ENCODE measurements at regions not wholly inside any gene's neighbourhood (a gene's known extent, or its start where the extent isn't known, plus 50 kb on each side); places are given as distances from the start of the nearest gene placed in this dataset.

DNA sequence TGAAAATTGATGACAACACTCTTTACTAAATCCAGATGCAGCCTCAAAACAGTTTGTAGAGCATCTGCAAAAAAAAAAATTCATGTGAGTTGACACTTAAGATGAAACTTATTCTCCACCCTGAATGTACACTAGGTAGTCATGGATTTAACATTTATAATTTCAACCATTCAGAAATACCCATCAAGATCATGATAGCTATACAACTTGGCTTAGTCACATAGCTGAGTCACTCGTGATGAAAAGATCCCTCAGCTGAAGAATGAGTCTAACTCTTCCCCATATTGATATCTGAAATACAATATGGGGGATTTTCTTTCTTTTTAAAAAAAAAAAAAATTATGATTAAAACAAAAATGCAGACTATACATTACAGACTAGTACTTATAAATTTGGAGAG is 104.8 kb upstream of the PLEKHG7 start:
- H3K4me1 ChIP-seq = peaks cover 0 to 10% (median 0%) of the 10 kb centered on the region in 4 donors
- intact Hi-C loops (cut with DNase I) = no loop called here
- DNase-seq (no peak), ATAC-seq (no peak)
- no peak for TF ChIP-seq POLR2A (IDR thresholded peaks at IDR 0.05)
- no peak for TF ChIP-seq CTCF (IDR thresholded peaks at IDR 0.05)
- H3K27ac ChIP-seq = no peak overlapping the region
- no peaks in the 10 kb centered on the region for H3K36me3 ChIP-seq
- WGBS (ENCODE audit: insufficient coverage, low coverage, low lambda C conversion rate, missing lambda C conversion rate) = 20% methylated on average over 1 of the region's 1 CpG
- no peak overlapping the region for H3K4me3 ChIP-seq
- no peaks in the 10 kb centered on the region for H3K9me3 ChIP-seq
- H3K27me3 ChIP-seq = no peaks in the 10 kb centered on the region

DNA sequence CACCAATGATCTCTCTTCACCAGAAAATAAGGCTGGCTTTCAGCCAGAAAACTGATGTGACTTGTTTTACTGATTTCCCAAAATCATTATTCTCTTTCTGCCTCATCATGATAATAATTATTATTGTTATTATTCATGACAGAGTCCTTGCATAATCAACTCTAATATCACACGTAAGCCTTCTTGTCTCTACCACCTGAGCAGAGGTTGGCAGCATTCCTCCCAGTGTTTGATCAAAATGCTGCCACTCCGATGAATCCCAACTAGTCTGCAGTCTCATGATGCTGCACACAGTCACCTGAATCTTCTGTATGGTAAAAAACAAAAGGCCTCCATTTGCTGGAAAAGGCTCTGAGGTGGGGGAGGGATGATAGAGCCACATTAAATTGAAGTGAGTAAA is 105.7 kb upstream of the PLEKHG7 start:
- ATAC-seq (no peak), DNase-seq (no peak)
- TF ChIP-seq POLR2A (IDR thresholded peaks at IDR 0.05) = no peak
- no peak for TF ChIP-seq CTCF (IDR thresholded peaks at IDR 0.05)
- Histone ChIP-seq H3K4me3 (no peak overlapping the region), H3K36me3 (no peaks in the 10 kb centered on the region), H3K27me3 (no peaks in the 10 kb centered on the region), H3K27ac (no peak overlapping the region), H3K9me3 (no peaks in the 10 kb centered on the region), H3K4me1 (peaks cover 0 to 10% (median 0%) of the 10 kb centered on the region in 4 donors)
- intact Hi-C loops (cut with DNase I) = no loop called here
- 50% methylated on average over 2 of the region's 2 CpGs for WGBS (ENCODE audit: insufficient coverage, low coverage, low lambda C conversion rate, missing lambda C conversion rate)

DNA sequence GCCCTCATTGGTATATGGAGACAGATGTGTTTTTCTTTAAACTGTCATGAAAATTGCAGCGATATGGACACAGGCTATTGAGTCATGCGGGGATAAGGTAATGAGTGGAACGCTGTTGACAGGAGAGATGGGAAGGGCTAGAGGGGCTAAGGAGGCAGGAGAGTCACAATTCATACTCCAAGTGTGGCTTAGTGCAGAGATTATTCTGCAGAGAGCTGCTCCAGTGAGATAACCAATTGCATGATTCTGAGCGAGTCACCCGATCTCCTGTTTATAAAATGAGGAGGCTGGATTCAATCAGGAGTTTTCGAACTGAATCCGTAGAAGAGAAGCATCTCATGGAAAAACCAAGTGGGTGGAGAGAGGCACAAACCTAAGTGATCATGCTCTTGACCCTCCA is 106.4 kb upstream of the PLEKHG7 start:
- Histone ChIP-seq H3K27me3 (no peaks in the 10 kb centered on the region), H3K9me3 (no peaks in the 10 kb centered on the region)
- WGBS (ENCODE audit: insufficient coverage, low coverage, low lambda C conversion rate, missing lambda C conversion rate) = 69% methylated on average over 7 of the region's 7 CpGs

DNA sequence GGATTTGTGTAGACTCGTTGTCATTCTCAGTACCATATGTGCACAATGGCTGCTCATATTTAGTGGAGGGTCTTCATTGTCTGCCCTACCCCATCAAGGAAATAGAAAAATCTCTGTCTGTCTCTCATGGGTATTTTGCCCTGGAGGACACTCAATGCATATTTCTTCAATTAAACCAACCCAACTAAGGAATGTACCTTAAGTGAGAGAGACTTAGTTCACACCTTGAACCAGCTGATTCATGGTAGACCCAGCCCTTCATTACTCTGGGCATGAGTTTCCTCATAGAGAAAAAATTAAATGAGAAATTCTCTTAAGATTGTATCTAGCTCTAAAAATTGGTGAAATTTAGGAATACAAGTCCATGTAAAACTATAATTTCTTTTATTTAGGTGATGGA is 107.1 kb upstream of the PLEKHG7 start:
- Histone ChIP-seq H3K4me3 (no peak overlapping the region), H3K27me3 (no peaks in the 10 kb centered on the region), H3K27ac (no peak overlapping the region), H3K36me3 (no peaks in the 10 kb centered on the region), H3K4me1 (peaks cover 0 to 10% (median 0%) of the 10 kb centered on the region in 4 donors), H3K9me3 (no peaks in the 10 kb centered on the region)
- DNase-seq (no peak), ATAC-seq (no peak)
- intact Hi-C loops (cut with DNase I) = no loop called here
- 80% methylated on average over 1 of the region's 1 CpG for WGBS (ENCODE audit: insufficient coverage, low coverage, low lambda C conversion rate, missing lambda C conversion rate)
- TF ChIP-seq CTCF (IDR thresholded peaks at IDR 0.05) = no peak

More for the DNA sequence above, 106.4 kb upstream of the PLEKHG7 start:
- peaks cover 0 to 10% (median 0%) of the 10 kb centered on the region in 4 donors for H3K4me1 ChIP-seq
- no peak for TF ChIP-seq POLR2A (IDR thresholded peaks at IDR 0.05)
- TF ChIP-seq CTCF (IDR thresholded peaks at IDR 0.05) = no peak
- no peak overlapping the region for H3K27ac ChIP-seq
- intact Hi-C loops (cut with DNase I) = no loop called here
- no peaks in the 10 kb centered on the region for H3K36me3 ChIP-seq
- H3K4me3 ChIP-seq = no peak overlapping the region
- ATAC-seq = no peak
- DNase-seq = no peak
